Endothelial cell of umbilical vein (primary cell): ENCODE measurements at regions not wholly inside any gene's neighbourhood (a gene's known extent, or its start where the extent isn't known, plus 50 kb on each side); places are given as distances from the start of the nearest gene placed in this dataset.
"Not testable (repeated sequence)": the region's sequence is repeated elsewhere in the genome, so short reads cannot be mapped to it uniquely, and the experiment has no call there.

ENCODE experiments used
- BruUV-seq: library from RNA; stranded (reverse); fragments of 400-500 nt; replicated peaks from 2 replicates; lab custom pipeline; 2021; lab: Mats Ljungman, UMichigan
- CTCF ChIA-PET: fragments of 300-600, 350-600 bp; sonication (Branson Sonifier 250); formaldehyde crosslinking; loops from one replicate; lab custom pipeline; 2021; ENCODE audit warnings: antibody characterized with exemption, inconsistent platforms; lab: Charles Lee
- POLR2A ChIA-PET: fragments of 300-600, 350-600 bp; sonication (Branson Sonifier 250); formaldehyde crosslinking; loops from one replicate; lab custom pipeline; 2021; ENCODE audit warnings: antibody characterized with exemption, inconsistent platforms; lab: Charles Lee
- DNase-seq: peaks from one replicate; pipeline ENCODE4 v3.0.0-alpha.2; 2011; ENCODE audit warnings: low read depth, low spot score
- FAIRE-seq: peaks from 2 replicates; lab custom pipeline; 2011; peaks lifted over from hg19 to GRCh38; lab: Jason Lieb, UNC
- H2AFZ ChIP-seq: 2 replicates; pipeline ENCODE4 v1.6.0; 2012; ENCODE audit warnings: low read depth, low read length, control low read depth, inconsistent platforms
- H3K27ac ChIP-seq: 2 replicates; pipeline ENCODE4 v1.5.1; 2011; ENCODE audit warnings: low read depth, mild to moderate bottlenecking, control low read depth, low read length, moderate library complexity; ENCODE audit not compliant: insufficient read depth
- H3K27me3 ChIP-seq, 2 experiments: 2 replicates each; pipeline versions ENCODE4 v1.6.0 to v1.6.1; 2011; ENCODE audit warnings: low read length in 2 of 2, mixed read lengths in 1 of 2; ENCODE audit not compliant: control insufficient read depth in 2 of 2, insufficient read depth in 2 of 2
- H3K36me3 ChIP-seq, 2 experiments: 2 replicates in 1 of 2; 3 replicates in 1 of 2; pipeline ENCODE4 v1.5.1; 2011; ENCODE audit warnings: low read length in 2 of 2, mild to moderate bottlenecking in 1 of 2, moderate library complexity in 1 of 2; ENCODE audit not compliant: control insufficient read depth in 2 of 2, insufficient read depth in 2 of 2; ENCODE audit errors: extremely low read depth in 1 of 2
- H3K4me1 ChIP-seq: 3 replicates; pipeline ENCODE4 v1.5.1; 2011; ENCODE audit warnings: mild to moderate bottlenecking, low read length; ENCODE audit not compliant: control insufficient read depth, insufficient read depth; ENCODE audit errors: extremely low read depth
- H3K4me2 ChIP-seq: 2 replicates; pipeline ENCODE4 v1.6.1; 2011; ENCODE audit warnings: low read length, control low read depth, mixed read lengths; ENCODE audit not compliant: insufficient read depth
- H3K4me3 ChIP-seq, 3 experiments: fragments of 200-600 bp in 1 of 3; sonication (generic), shearing (Covaris generic) in 1 of 3; replicated peaks in 1 of 3; 2 replicates each; pipeline ENCODE4 v1.5.1; 2011 to 2016; ENCODE audit warnings: control low read depth in 3 of 3, low read length in 3 of 3, mild to moderate bottlenecking in 2 of 3, inconsistent platforms in 1 of 3, low read depth in 1 of 3, moderate library complexity in 1 of 3; ENCODE audit not compliant: insufficient read depth in 1 of 3
- H3K79me2 ChIP-seq: 2 replicates; pipeline ENCODE4 v1.6.0; 2012; ENCODE audit warnings: low read length, inconsistent platforms; ENCODE audit not compliant: control insufficient read depth, insufficient read depth
- H3K9ac ChIP-seq: replicated peaks from 2 replicates; pipeline ENCODE3; 2011; ENCODE audit warnings: low read length, control low read depth; ENCODE audit not compliant: insufficient read depth; ENCODE audit errors: extremely low read depth
- H3K9me1 ChIP-seq: replicated peaks from 3 replicates; pipeline ENCODE4 v1.6.0; 2011; ENCODE audit warnings: mild to moderate bottlenecking, low read length; ENCODE audit not compliant: control insufficient read depth, insufficient read depth; ENCODE audit errors: extremely low read depth
- H3K9me3 ChIP-seq: replicated peaks from 2 replicates; pipeline ENCODE4 v1.5.1; 2012; ENCODE audit warnings: low read length, inconsistent platforms; ENCODE audit not compliant: control insufficient read depth, insufficient read depth
- H4K20me1 ChIP-seq: replicated peaks from 2 replicates; pipeline ENCODE3; 2011; ENCODE audit warnings: mild to moderate bottlenecking, low read length; ENCODE audit not compliant: control insufficient read depth, insufficient read depth; ENCODE audit errors: extremely low read depth
- EZH2 ChIP-seq: IDR thresholded peaks from 2 replicates; pipeline ENCODE4 v1.6.1; 2012; ENCODE audit warnings: borderline replicate concordance, low read depth, mild to moderate bottlenecking, moderate library complexity, low read length, inconsistent platforms; ENCODE audit not compliant: severe bottlenecking
- FOS ChIP-seq: IDR thresholded peaks from 2 replicates; pipeline ENCODE4 v1.6.1; 2011; ENCODE audit warnings: mild to moderate bottlenecking, low read length, moderate library complexity, borderline replicate concordance; ENCODE audit not compliant: insufficient read depth
- JUN ChIP-seq: IDR thresholded peaks from 2 replicates; pipeline ENCODE4 v1.6.1; 2011; ENCODE audit warnings: borderline replicate concordance, low read depth; ENCODE audit not compliant: insufficient read length, insufficient read depth
- MAX ChIP-seq: IDR thresholded peaks from 2 replicates; pipeline ENCODE4 v1.6.1; 2011; ENCODE audit not compliant: insufficient read depth, insufficient read length
- POLR2AphosphoS5 ChIP-seq: IDR thresholded peaks from 2 replicates; pipeline ENCODE4 v1.6.1; 2012; ENCODE audit warnings: low read depth, mild to moderate bottlenecking, control low read depth, low read length, moderate library complexity; ENCODE audit not compliant: insufficient read depth
- dilution Hi-C: fragments of 300-500 bp; cut with MboI; formaldehyde crosslinking; loops from one replicate; pipeline ENCODE4 v1.15.0; 2019; ENCODE audit warnings: low sequenced_read_pairs; ENCODE audit not compliant: extremely low pct_ligation_motif_present
- intact Hi-C: fragments of 100-400 bp; cut with micrococcal nuclease; formaldehyde crosslinking; loops from one replicate; pipeline ENCODE4 v1.10.0; 2022

GRCh38 chr9:36500931-36501330, 71.8 kb upstream of the MELK start:
- FAIRE-seq, H3K4me1 ChIP-seq, BruUV-seq, H3K79me2 ChIP-seq, H3K27ac ChIP-seq, intact Hi-C loops, dilution Hi-C loops, H3K4me3 ChIP-seq, H2AFZ ChIP-seq, H4K20me1 ChIP-seq, H3K36me3 ChIP-seq, H3K4me2 ChIP-seq, H3K9ac ChIP-seq, DNase-seq, H3K9me1 ChIP-seq, H3K9me3 ChIP-seq: not testable (repeated sequence)
- peaks cover 0 to 10% of the 10 kb centered on the region in 2 experiments for H3K27me3 ChIP-seq
- POLR2A ChIA-PET: interaction anchor here (0.6 kb wide), 1 partner anchor 120 kb away, joined by 3 read pairs; no protein-coding TSS in a partner anchor
- CTCF ChIA-PET: interaction anchor here (1.4 kb wide), 1 partner anchor 94 kb away, joined by 4 read pairs; no protein-coding TSS in a partner anchor

- Histone ChIP-seq H3K36me3 (no peaks in the 10 kb centered on the region), H4K20me1 (no peaks in the 10 kb centered on the region), H3K9me3 (no peaks in the 10 kb centered on the region), H3K4me3 (no peak overlapping the region), H3K27ac (no peak overlapping the region), H3K9ac (no peak overlapping the region), H3K27me3 (peaks cover 4 to 16% of the 10 kb centered on the region in 2 experiments), H3K79me2 (no peaks in the 10 kb centered on the region), H2AFZ (no peak overlapping the region), H3K4me1 (no peaks in the 10 kb centered on the region), H3K9me1 (no peaks in the 10 kb centered on the region), H3K4me2 (no peak overlapping the region)
- BruUV-seq: no TSS peak
- CTCF ChIA-PET: interaction anchor here (1.0 kb wide), 1 partner anchor 229 kb away, joined by 3 read pairs; no protein-coding TSS in a partner anchor
- intact Hi-C loops (no loop called here), dilution Hi-C loops (no loop called here)
- no peak for TF ChIP-seq FOS
- TF ChIP-seq POLR2AphosphoS5: no peak
- no peak for TF ChIP-seq JUN
- TF ChIP-seq EZH2: no peak
- TF ChIP-seq MAX: no peak
- DNase-seq (no peak), FAIRE-seq (no peak)
- POLR2A ChIA-PET: no interaction called here
These were observed 73.4 kb upstream of the MELK start for GRCh38 chr9:36499174-36499890.

GRCh38 chr9:36493564-36493963, 79.1 kb upstream of the MELK start:
- CTCF ChIA-PET, POLR2A ChIA-PET, intact Hi-C loops: not testable (repeated sequence)

More at GRCh38 chr9:36493564-36493963, 79.1 kb upstream of the MELK start:
- H3K4me2 ChIP-seq, DNase-seq, H3K9ac ChIP-seq, BruUV-seq, H3K36me3 ChIP-seq, H3K9me1 ChIP-seq, H3K4me1 ChIP-seq, H3K4me3 ChIP-seq, H3K79me2 ChIP-seq, H2AFZ ChIP-seq, H4K20me1 ChIP-seq, H3K27ac ChIP-seq, dilution Hi-C loops, FAIRE-seq, H3K27me3 ChIP-seq, H3K9me3 ChIP-seq: not testable (repeated sequence)
